Urinary bladder (tissue), 3 donors: ENCODE measurements at regions not wholly inside any gene's neighbourhood (a gene's known extent, or its start where the extent isn't known, plus 50 kb on each side); places are given as distances from the start of the nearest gene placed in this dataset.
A peak's percentile ranks its signal among the peaks of the same experiment; 100 is the strongest.

Experiments used
- DNase-seq: peaks from one replicate; pipeline ENCODE4 v3.0.0-alpha.2; 2015; ENCODE audit errors: extremely low spot score
- H3K27ac ChIP-seq: one replicate; pipeline ENCODE4 v1.5.1; 2013; ENCODE audit warnings: low read depth, mild to moderate bottlenecking, moderate library complexity
- H3K36me3 ChIP-seq: one replicate; pipeline ENCODE4 v1.6.1; 2013; ENCODE audit warnings: mild to moderate bottlenecking, moderate library complexity; ENCODE audit not compliant: insufficient read depth
- H3K4me1 ChIP-seq: one replicate; pipeline ENCODE4 v1.6.1; 2013; ENCODE audit warnings: mild to moderate bottlenecking, moderate library complexity; ENCODE audit not compliant: insufficient read depth
- H3K4me3 ChIP-seq: one replicate; pipeline ENCODE4 v1.5.1; 2013; ENCODE audit warnings: low read depth, low read length
- WGBS: extraction: QIAGEN DNeasy Blood & Tissue Kit; methylation state at CpG from one replicate; pipeline ENCODE4 v1.1.7; 2013; 5-methylcytosine and 5-hydroxymethylcytosine counted together
- donor health status: healthy with polysubstance abuse.
- donor health status: healthy.

DNA sequence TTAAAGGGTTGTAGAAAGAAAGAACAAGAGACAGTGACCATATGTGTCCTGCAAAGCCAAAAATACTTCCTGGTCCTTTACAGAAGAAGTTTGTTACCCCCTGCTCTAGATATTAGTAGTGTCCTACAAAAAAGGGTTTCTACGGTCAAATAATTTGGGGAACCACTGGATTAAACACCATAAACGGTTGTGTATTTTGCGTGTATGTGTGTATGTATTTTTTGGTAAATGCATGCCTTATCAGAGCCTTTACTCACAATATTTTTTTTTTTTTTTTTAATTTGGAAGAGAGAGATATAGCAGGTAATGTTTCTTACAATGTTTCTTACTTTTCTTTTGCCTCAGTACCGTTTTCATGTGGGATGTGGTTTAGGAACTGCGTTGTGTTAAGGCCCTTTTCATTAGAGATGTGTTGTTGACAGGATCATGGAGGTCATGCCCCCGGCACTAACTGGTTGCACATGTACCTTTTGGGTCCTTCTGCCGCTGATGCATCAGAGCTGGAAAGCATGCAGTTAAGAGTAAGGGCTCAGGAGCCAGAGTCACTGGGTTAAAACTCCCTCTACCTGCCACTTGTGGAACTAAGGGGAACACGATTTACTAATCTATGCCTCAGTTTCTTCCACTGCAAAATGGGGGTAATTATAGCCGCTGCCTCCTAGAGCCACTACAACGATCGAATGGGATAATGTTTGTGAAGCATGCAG, 234.6 kb upstream of the KAZN start:
- no peaks in the 10 kb centered on the region for H3K4me1 ChIP-seq
- H3K36me3 ChIP-seq: no peaks in the 10 kb centered on the region
- no peak overlapping the region for H3K4me3 ChIP-seq
- H3K27ac ChIP-seq: no peak overlapping the region
- no peak for DNase-seq
- WGBS: 82% methylated on average over 11 of the region's 11 CpGs

DNA sequence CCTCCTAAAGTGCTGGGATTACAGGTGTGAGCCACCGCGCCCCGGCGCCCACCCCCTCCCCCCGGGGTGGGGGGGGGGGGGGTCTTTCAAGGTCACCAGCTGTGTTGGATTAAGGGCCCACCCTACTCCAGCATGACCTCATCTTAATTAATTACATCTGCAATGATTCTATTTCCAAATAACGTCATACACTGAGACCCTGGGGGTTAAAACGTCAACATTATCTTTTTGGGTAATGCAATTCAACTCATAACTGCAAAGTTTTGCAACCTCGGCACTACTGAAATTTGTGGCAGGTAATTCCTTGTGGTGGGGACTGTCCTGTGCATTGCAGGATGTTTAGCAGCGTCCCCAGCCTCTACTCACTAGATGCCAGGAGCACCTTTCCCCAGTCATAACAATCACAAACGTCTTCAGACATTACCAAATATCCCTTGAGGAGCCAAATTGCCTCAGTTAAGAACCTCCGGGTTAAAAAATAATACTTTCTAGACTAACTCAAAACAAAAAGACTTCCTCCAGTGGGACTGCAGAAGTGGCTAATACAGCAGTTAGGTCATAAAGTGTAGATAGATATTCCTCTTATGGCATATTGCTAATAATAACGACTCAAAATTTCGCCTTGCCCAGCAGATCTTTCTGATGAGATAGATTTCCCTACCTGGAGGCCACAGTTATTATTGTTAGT, 233.0 kb upstream of the KAZN start:
- no peak for DNase-seq
- Histone ChIP-seq H3K27ac (no peak overlapping the region), H3K36me3 (no peaks in the 10 kb centered on the region), H3K4me3 (no peak overlapping the region), H3K4me1 (no peaks in the 10 kb centered on the region)
- 37% methylated on average over 13 of the region's 13 CpGs for WGBS

DNA sequence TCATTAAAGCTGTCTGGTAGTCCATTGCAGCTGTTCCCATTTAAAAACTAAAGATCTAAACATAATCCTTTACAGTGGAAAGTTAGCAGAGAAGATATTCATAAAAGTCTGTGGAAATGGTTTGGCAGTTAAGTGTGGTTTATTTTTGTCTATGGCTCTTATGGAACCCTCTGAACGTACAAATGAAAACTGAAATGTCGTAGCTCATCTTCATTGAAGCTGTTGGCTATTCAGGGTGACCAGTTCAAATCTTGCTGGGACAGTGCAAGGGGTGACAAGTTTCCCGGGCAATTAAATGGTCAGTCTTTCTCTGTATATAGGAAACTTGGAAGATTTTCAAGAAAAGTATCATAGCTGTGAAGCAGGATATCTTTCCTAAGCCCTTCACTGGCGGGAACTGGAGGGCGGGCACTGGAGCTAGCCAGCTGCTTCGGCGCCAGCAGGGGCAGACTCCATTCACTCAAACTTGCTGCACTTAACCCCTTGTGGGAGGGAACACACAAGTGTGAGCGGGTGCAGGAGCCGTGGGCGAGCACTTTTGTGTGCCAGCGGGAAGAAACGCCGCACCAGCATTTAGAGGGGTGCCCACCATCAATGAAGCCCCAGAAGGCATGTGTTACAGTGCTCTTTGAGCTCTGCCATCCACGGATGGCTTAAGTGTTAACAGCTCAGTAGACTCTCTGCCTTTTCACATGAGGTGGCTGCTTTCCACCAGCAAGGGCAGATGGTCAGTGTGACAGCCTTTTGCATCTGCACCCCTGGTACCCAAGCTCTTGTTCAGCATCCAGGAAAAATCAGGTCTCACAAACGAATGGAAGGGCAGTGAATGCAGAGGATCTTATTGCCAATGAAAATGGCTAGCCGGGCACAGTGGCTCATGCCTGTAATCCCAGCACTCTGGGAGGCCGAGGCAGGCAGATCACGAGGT, 232.1 kb upstream of the KAZN start:
- Histone ChIP-seq H3K4me3 (no peak overlapping the region), H3K4me1 (no peaks in the 10 kb centered on the region), H3K27ac (no peak overlapping the region), H3K36me3 (no peaks in the 10 kb centered on the region)
- WGBS: 15% methylated on average over 18 of the region's 18 CpGs
- DNase-seq: peak; percentile 23

DNA sequence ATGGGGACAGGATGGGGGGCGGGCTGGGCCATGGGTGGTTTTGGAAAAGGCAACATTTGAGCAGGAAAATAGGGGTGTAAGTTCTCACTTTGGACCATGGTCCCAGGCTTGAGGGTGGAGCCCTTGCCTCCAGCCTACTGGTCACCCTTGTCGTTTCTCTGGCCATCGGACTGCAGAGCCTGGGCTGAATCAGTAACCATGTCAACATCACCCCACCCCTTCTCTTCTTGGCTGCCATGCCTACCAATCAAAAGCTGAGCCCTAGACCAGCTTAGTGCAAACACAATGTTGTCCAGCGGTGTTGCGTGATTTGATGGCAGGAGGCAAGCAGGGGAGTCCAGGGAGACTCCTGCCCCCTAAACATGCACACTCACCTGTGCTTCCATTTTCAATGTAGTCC, 231.0 kb upstream of the KAZN start:
- WGBS: 81% methylated on average over 5 of the region's 5 CpGs
- Histone ChIP-seq H3K27ac (no peak overlapping the region), H3K4me3 (no peak overlapping the region), H3K36me3 (no peaks in the 10 kb centered on the region), H3K4me1 (no peaks in the 10 kb centered on the region)
- DNase-seq: no peak

DNA sequence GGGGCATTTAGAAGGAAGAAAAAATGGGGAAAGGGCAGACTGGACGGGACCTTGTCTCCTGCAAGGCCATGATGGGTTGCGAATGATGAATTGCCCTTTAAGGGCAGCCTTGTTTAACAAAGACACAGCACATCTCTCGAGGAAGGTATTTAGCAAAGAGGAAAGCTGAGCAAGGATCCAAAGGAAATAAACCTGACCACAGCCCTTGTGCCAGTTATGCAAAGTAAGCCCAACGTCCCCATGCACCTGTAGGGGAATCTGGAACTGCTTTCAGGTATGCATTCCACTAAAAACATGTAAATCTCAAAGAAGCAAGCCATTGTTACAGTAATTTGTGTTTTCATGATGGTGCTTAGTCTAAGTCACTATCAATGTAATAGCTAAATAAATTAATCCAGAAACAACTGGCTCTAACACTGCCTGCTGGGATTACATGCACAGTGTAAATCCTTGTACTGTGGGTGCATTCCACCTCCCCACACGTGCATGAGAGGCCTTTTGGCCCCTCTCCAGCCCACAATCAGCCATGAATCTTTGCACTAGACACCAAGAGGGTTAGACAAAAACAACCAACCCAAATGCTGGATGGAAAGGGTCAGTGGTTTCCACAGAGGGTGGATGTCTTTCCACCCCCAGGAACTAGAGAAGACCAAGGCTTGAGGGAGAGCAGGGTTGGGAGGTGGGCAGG, 228.8 kb upstream of the KAZN start:
- WGBS: 52% methylated on average over 5 of the region's 5 CpGs

DNA sequence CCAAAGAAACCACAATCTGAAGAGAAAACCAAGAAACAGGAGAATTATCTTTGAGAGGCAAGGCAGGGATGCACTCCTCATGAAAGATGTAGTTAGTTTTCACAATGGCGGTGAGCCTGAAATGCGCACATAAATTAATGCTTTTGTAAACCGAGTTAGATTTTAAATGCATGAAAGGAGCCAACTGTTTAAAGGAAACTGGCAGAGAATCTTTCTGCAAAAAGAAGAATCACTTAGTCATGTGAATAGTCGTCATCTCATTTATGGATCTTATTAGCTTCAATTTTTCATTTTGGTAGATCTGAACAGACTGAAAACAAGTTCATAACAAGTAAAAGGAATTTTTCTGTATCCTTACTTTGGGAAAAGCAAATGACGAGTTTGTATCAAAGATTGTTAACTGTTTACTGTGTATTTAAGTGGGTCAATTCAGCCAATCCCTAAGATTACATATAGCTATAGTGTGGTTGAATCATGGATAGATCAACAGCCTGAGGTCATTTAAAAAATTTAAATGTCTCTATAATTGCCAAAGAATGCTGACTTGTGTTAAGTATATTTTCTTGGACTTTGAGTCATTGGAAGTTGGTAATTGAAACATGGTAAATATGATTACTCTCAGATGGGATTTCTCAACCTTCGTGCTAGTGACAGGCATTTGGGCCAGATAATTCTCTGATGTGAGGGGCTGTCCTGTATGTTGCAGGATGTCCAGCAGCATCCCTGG, 226.6 kb upstream of the KAZN start:
- Histone ChIP-seq H3K27ac (no peak overlapping the region), H3K36me3 (no peaks in the 10 kb centered on the region), H3K4me1 (no peaks in the 10 kb centered on the region), H3K4me3 (no peak overlapping the region)
- WGBS: 37% methylated on average over 6 of the region's 6 CpGs
- DNase-seq: peak; percentile 2

More for the DNA sequence above, 228.8 kb upstream of the KAZN start:
- Histone ChIP-seq H3K27ac (no peak overlapping the region), H3K4me3 (no peak overlapping the region), H3K4me1 (no peaks in the 10 kb centered on the region), H3K36me3 (no peaks in the 10 kb centered on the region)
- DNase-seq: no peak

DNA sequence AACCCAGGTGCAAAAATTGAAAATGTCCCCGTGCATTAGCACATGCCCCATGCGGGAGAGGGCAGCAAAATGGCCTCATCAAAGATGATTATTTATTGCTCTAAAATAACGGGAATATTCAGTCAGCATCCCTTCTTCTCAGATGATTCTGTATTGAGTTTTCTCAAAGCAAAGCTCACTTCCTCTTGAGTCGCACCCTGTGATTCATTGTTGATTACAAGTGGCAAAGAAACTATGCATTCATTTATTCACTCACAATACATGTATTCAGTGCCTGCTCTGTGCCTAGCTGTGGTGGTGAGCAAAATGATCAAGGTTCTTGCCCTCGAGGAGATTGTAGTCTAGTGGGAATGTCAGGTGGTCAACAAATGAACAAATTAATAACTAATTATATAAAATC, 226.0 kb upstream of the KAZN start:
- 87% methylated on average over 5 of the region's 5 CpGs for WGBS
- DNase-seq: no peak
- Histone ChIP-seq H3K4me3 (no peak overlapping the region), H3K27ac (no peak overlapping the region), H3K4me1 (no peaks in the 10 kb centered on the region), H3K36me3 (no peaks in the 10 kb centered on the region)

DNA sequence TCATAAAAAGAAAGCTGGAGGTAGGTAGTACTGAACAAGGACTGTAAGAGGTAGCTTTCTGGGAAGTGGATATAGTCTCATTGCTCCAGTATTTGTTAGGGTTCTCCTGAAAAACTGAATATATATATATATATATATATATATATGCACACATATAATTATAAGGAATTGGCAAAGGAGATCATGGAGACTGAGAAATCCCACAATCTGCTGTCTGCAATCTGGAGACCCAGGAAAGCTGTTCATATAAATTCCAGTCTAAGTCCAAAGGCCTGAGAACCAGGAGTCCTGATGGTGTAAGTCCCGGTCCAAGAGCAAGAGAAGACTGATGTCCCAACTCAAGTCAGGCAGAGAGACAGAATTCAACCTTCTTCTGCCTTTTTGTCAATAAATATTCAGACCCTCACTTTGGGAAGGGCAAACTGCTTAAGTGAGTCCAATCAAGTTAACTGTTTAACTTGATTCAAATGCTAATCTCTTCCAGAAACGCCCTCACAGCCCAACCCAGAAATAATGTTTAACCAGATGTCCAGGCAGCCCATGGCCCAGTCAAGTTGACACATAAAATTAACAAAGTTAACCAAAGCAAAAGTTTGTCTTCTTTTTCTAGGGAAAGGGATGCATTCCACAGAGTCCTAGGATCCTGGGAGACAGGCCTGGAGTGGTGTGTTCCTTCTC, 225.3 kb upstream of the KAZN start:
- H3K27ac ChIP-seq: no peak overlapping the region
- H3K4me1 ChIP-seq: no peaks in the 10 kb centered on the region
- WGBS: 88% methylated on average over 2 of the region's 2 CpGs
- H3K36me3 ChIP-seq: no peaks in the 10 kb centered on the region
- no peak overlapping the region for H3K4me3 ChIP-seq
- DNase-seq: no peak

DNA sequence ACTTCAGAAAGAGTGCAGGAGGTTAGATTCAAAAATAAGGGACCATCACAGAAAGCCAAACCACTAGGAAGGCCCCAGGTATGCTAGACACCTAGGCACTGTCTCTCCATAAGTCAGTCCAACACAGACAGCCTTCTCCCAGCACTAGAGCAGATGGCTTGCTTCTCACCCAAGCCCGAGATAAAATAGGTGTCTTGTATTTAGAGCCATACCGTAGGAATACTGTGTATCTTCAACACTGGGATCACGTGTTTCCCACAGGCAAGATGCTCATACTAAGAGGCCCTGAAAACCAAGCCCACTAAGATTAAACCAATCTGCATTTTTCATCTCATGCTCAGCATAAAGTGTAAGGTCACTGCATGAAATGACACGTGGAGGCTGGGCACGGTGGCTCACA, 223.3 kb upstream of the KAZN start:
- H3K4me1 ChIP-seq: no peaks in the 10 kb centered on the region
- DNase-seq: no peak
- 96% methylated on average over 5 of the region's 5 CpGs for WGBS
- H3K27ac ChIP-seq: no peak overlapping the region
- no peak overlapping the region for H3K4me3 ChIP-seq
- H3K36me3 ChIP-seq: no peaks in the 10 kb centered on the region

DNA sequence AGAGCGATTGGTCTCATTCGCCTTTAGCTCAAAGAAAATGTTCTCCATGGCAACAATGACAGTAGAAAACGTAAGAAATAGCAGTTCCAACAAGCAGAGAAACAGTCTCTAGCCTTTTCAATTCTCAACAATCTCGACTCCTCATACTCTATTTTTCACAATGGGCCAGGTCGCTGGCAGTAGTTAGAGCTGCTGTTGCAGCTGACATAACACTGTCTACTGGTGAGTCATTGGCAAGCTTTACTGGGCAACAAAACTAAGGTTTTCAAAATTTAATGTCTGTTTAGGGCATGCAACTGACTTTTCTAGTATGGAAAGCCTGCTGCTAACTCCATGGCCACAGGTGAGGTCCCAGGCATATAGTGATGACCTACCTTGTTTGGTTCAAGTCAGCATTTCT, 221.1 kb upstream of the KAZN start:
- H3K36me3 ChIP-seq: no peaks in the 10 kb centered on the region
- H3K4me3 ChIP-seq: no peak overlapping the region
- no peaks in the 10 kb centered on the region for H3K4me1 ChIP-seq
- H3K27ac ChIP-seq: no peak overlapping the region
- no peak for DNase-seq
- WGBS: 86% methylated on average over 5 of the region's 5 CpGs

DNA sequence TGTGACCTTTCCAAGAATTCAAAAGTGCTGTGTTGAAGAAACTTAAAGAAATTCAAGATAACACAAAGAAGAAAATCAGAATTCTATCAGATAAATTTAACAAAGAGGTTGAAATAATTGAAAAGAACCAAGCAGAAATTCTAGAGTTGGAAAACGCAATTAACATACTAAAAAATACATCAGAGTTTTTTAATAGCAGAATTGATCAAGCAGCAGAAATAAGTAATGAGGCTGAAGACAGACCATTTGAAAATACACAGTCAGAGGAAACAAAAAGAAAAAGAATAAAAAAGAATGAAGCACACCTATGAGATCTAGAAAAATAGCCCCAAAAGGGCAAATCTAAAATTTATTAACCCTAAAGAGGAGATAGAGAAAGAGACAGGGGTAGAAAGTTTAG, 218.1 kb upstream of the KAZN start:
- WGBS: 87% methylated on average over 1 of the region's 1 CpG
- no peak overlapping the region for H3K4me3 ChIP-seq
- H3K27ac ChIP-seq: no peak overlapping the region
- H3K36me3 ChIP-seq: no peaks in the 10 kb centered on the region
- H3K4me1 ChIP-seq: no peaks in the 10 kb centered on the region
- no peak for DNase-seq

DNA sequence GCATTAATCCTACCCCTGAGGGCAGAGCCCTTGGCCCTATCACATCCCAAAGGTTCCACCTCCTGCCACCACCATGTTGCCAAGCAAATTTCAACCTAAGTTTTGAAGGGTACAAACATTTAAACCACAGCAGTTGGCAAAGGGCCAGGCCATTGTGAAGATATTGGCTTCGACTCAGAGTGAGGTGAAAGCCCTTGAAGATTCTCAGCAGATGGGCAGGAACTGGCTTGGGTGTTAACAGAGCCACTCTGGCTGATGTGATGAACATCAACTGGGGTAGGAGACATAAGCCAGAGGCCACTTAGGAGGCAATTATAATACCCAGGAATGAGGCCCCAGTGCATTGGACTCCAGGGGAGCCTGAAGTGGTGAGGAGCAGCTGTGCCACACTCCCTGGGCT, 207.7 kb upstream of the KAZN start:
- 44% methylated on average over 1 of the region's 1 CpG for WGBS
- H3K4me1 ChIP-seq: no peaks in the 10 kb centered on the region
- H3K4me3 ChIP-seq: no peak overlapping the region
- no peaks in the 10 kb centered on the region for H3K36me3 ChIP-seq
- no peak overlapping the region for H3K27ac ChIP-seq
- DNase-seq: no peak
